ENCODE measurements at regions not wholly inside any gene's neighbourhood (a gene's known extent, or its start where the extent isn't known, plus 50 kb on each side); places are given as distances from the start of the nearest gene placed in this dataset.
"Not testable (repeated sequence)": the region's sequence is repeated elsewhere in the genome, so short reads cannot be mapped to it uniquely, and the experiment has no call there.

DNA sequence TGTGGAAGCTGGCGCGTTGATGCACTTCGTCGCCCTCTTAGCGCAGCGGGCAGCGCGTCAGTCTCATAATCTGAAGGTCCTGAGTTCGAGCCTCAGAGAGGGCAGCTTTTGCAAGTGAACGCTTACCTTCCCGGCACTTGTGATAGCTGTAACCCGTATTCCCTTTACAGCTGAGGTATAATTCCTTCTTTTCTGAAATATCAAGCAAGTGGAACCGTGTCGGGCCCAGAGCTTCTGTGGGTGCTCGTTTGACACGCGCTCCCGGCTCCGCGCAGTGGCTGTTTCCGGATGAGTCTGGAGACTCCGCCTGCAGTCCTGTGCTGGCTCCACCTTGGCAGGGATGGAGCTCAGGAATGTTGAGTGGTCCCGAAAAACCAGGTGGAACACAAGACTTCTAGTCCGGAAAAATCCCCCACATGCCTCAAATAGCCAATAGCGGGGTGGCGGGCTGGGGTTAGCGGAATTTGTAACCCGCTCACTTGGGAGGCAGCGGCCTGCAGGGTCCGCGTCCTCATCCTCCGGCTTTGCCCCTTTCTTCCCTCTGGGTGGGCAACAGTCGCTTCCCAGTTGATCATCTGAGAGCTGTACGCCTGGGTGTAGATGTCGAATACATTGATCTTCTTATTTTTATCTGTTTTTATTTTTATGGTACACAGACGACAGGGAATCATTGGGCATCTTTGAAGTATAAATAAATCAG, 106.8 kb upstream of the ZNF322 start:
- intact Hi-C loops (cut with DNase I; ENCODE audit: low total_unique reads); in situ Hi-C loops (cut with MboI; ENCODE audit: low pct_ligation_motif_present in 1 of 4, low pct_unique_long_range_greater_than_20kb in 1 of 4, low sequenced_read_pairs in 3 of 4); H3K9me3 ChIP-seq; H3K36me3 ChIP-seq; H3K27me3 ChIP-seq; DNase-seq; H3K4me1 ChIP-seq; H3K27ac ChIP-seq; H3K4me3 ChIP-seq: not testable (repeated sequence)
- no CpG with 5 or more reads among the region's 36 CpGs for WGBS, 2 donors (ENCODE audit: low coverage in 1 of 2)

DNA sequence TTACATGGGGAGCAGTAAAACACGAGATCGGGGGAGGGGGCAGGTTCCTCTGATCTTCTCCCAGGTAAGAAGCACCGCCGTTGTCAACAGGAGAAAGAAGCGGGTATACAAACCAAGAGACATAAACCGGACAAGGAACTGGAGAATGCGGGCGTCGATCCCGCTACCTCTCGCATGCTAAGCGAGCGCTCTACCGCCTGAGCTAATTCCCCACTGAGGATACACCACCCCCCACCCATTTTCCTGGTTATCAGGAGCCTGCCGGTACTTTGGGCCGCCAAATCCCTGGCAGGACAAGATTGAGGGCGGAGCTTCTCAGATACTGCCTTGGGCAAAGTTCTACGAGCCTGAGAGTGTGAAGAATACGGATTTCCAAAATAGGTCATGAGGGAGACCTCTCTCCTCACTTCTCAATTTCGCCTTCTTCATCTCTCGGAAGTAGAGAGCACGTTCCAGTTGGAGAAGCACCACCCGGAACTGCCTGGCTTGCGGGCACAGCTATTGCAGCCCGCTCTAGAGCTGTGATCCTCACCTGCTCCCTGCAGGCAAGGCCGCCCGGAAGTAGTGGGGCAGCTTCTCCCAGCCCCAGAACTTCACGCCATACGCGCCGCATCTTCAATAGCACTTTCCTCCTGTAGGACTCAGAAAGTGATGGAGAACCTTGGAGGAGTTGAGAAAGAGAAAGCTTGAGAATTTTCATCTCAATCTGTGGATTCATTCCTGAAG, 111.6 kb upstream of the ZNF322 start:
- H3K36me3 ChIP-seq; intact Hi-C loops (cut with DNase I; ENCODE audit: low total_unique reads); H3K27me3 ChIP-seq; in situ Hi-C loops (cut with MboI; ENCODE audit: low pct_ligation_motif_present in 1 of 4, low pct_unique_long_range_greater_than_20kb in 1 of 4, low sequenced_read_pairs in 3 of 4); H3K4me1 ChIP-seq; H3K9me3 ChIP-seq; DNase-seq; H3K4me3 ChIP-seq; H3K27ac ChIP-seq: not testable (repeated sequence)
- WGBS, 2 donors (ENCODE audit: low coverage in 1 of 2), result no CpG with 5 or more reads among the region's 31 CpGs

DNA sequence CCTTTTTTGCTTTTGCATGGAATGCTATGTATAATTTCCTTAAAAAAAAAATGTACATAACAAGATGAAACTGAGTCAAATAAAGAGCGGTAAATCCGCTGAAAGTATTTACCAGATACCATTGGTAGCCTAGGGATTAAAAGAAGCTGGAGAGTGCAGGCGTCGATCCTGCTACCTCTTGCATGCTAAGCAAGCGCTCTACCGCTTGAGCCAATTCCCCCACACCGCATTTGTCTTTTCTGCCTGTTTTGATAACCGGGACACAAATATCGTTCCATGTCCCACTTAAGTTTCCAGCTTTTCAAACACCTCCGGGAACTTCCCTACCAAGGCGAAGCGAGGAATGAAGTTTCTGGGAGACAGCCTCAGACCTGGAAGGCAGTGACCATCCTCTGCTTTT, 113.9 kb upstream of the ZNF322 start:
- H3K4me3 ChIP-seq; in situ Hi-C loops (cut with MboI; ENCODE audit: low pct_ligation_motif_present in 1 of 4, low pct_unique_long_range_greater_than_20kb in 1 of 4, low sequenced_read_pairs in 3 of 4); H3K36me3 ChIP-seq; H3K4me1 ChIP-seq; H3K9me3 ChIP-seq; intact Hi-C loops (cut with DNase I; ENCODE audit: low total_unique reads); DNase-seq; H3K27ac ChIP-seq; H3K27me3 ChIP-seq: not testable (repeated sequence)
- WGBS, 2 donors (ENCODE audit: low coverage in 1 of 2), result no CpG with 5 or more reads among the region's 12 CpGs

DNA sequence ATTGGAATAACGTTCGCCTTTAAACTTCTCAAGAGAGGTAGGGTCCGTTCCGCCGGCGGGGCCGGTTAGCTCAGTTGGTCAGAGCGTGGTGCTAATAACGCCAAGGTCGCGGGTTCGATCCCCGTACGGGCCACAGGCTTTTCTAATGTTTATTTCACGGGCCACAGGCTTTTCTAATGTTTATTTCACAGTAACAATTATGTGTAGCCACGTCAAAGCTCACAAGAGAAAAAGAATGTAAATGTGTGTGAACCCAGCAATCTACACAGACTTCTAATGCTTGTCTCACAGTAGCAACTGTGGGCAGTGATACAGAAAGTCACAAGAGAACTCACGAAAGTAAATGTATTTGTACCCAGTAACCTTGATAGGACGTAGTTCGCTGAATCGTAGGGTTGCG, 121.0 kb upstream of the ZNF322 start:
- H3K27me3 ChIP-seq; in situ Hi-C loops (cut with MboI; ENCODE audit: low pct_ligation_motif_present in 1 of 4, low pct_unique_long_range_greater_than_20kb in 1 of 4, low sequenced_read_pairs in 3 of 4); H3K4me3 ChIP-seq; H3K27ac ChIP-seq; H3K9me3 ChIP-seq; H3K4me1 ChIP-seq; intact Hi-C loops (cut with DNase I; ENCODE audit: low total_unique reads); H3K36me3 ChIP-seq; DNase-seq: not testable (repeated sequence)
- no CpG with 5 or more reads among the region's 21 CpGs for WGBS, 2 donors (ENCODE audit: low coverage in 1 of 2)

DNA sequence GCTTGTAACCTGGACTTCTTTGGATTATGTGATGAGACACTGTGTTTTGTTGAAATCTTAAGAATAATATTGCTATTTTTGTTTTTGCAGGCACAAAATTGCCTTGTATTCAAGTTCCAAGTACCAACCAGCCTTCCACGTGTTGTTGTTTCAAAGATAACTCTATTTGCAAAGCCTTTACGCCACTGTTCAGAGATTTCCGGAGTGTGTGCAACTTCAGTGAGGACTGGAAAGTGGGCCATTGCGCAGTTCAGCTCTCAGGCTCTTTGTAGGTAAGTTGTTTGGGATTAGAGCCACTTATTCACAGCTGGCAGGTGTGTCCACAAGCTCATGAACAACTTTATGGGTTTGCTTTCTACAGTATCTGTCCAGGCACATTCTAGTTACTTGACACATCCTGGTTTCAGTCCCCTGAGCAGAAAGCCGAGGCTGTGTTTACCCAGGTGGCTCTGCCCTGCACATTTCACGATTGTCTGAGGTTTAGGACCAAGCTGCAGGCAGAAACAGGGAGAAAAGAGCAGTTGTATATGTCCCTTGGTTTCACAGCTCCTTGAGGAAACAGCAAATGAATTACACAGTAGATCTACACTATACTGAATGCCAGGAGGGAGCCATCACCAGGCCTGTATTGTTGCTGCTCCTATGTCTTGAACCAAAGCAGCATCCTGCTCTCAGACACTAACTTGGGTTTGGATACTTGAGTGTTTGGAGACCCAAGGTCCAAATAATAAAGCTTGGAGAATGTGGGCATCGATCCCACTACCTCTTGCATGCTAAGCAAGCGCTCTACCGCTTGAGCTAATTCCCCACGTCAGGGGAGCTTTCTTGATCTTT, 136.1 kb upstream of the ZNF322 start:
- H3K27me3 ChIP-seq; in situ Hi-C loops (cut with MboI; ENCODE audit: low pct_ligation_motif_present in 1 of 4, low pct_unique_long_range_greater_than_20kb in 1 of 4, low sequenced_read_pairs in 3 of 4); H3K36me3 ChIP-seq; H3K27ac ChIP-seq; H3K4me3 ChIP-seq; DNase-seq; H3K9me3 ChIP-seq; intact Hi-C loops (cut with DNase I; ENCODE audit: low total_unique reads); H3K4me1 ChIP-seq: not testable (repeated sequence)
- WGBS, 2 donors (ENCODE audit: low coverage in 1 of 2), result no CpG with 5 or more reads among the region's 10 CpGs

DNA sequence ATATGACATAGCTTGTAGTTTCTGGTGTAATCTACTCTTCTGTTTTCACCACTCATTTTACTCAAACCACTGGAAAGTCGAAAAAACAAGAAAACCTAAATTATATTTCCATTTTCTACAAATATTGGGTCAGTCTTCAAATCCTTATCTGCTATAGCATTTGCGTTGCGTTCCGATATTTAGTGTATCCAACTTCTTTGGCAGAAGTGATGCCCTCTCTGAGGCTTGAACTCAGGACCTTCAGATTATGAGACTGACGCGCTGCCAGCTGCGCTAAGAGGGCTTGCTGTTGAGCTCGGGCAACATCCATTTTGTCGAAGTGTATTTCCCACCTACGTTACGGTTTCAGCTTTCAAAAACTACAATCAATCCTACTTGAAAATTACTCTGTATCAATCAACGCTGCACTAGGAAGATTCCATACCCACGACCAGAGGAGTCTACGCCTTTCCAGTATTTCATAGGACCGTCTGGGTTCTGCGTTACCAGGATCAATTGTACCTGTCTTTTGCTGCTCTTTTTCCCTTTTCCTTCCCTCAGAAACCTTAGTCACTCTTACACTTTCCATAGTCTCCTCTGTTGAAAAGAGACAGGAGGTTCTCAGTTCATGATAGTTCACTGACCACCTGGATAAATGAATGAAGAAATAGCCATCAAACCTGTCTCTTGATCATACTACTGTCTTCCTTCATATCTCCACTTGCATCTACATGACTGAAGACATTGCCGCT, 140.5 kb upstream of the ZNF322 start:
- H3K27ac ChIP-seq; in situ Hi-C loops (cut with MboI; ENCODE audit: low pct_ligation_motif_present in 1 of 4, low pct_unique_long_range_greater_than_20kb in 1 of 4, low sequenced_read_pairs in 3 of 4); H3K4me1 ChIP-seq; H3K27me3 ChIP-seq; H3K9me3 ChIP-seq; H3K4me3 ChIP-seq; H3K36me3 ChIP-seq; intact Hi-C loops (cut with DNase I; ENCODE audit: low total_unique reads); DNase-seq: not testable (repeated sequence)
- WGBS, 2 donors (ENCODE audit: low coverage in 1 of 2), result no CpG with 5 or more reads among the region's 17 CpGs

DNA sequence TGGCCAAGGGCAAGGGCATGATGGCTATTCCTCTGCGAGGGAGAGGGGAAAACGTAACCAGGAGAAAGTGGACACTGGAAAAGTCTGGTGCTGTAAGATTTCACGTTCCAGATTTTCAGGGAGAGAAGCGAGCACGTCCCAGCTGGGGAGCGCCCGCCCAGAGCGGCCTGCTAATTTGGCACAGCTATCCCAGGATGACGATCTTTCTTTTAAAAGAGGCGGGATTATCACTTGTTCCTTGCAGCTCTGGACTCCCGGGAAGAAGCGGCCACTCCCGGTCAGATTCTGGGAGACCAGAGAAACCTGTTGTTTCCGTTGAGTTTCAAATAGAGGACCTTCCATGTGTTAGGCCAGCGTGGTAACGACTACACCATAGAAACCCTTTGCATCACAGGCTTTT, 144.2 kb upstream of the ZNF322 start:
- H3K27ac ChIP-seq; H3K4me1 ChIP-seq; H3K27me3 ChIP-seq; DNase-seq; H3K36me3 ChIP-seq; intact Hi-C loops (cut with DNase I; ENCODE audit: low total_unique reads); H3K4me3 ChIP-seq; in situ Hi-C loops (cut with MboI; ENCODE audit: low pct_ligation_motif_present in 1 of 4, low pct_unique_long_range_greater_than_20kb in 1 of 4, low sequenced_read_pairs in 3 of 4); H3K9me3 ChIP-seq: not testable (repeated sequence)
- WGBS, 2 donors (ENCODE audit: low coverage in 1 of 2), result no CpG with 5 or more reads among the region's 16 CpGs

DNA sequence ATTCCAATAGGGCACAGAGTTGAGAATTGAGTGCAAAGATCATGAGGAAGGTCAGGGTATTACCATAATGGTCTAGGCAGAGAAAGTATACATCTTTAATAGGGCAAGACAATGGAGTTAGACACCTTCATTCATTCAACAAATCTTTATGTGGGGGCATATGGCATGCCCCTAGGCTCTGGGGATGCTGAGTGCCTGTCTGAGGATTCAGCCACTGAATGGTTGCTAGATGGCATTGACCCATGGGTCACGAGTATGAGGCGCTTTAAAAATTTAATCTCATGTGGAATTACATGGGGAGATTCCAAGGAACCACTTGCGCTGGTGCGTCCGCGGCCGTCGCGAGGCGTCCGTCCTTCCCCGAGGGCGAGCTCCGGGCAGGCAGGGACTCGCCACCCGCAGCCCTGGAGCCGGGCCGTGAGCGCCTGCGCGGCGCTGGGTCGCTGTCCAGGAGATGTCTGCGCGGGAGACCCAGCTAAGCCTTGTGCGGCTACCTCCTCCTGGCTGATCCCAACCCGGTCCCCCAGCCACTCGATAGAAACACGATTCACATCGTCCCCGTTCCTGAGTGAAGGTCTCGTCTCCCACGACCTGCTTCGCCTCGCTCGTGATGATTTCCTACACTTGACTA, 152.1 kb upstream of the ZNF322 start:
- H3K4me1 ChIP-seq; H3K36me3 ChIP-seq; H3K27ac ChIP-seq; H3K4me3 ChIP-seq; H3K9me3 ChIP-seq; in situ Hi-C loops (cut with MboI; ENCODE audit: low pct_ligation_motif_present in 1 of 4, low pct_unique_long_range_greater_than_20kb in 1 of 4, low sequenced_read_pairs in 3 of 4); intact Hi-C loops (cut with DNase I; ENCODE audit: low total_unique reads); DNase-seq; H3K27me3 ChIP-seq: not testable (repeated sequence)
- WGBS, 2 donors (ENCODE audit: low coverage in 1 of 2), result no CpG with 5 or more reads among the region's 36 CpGs

DNA sequence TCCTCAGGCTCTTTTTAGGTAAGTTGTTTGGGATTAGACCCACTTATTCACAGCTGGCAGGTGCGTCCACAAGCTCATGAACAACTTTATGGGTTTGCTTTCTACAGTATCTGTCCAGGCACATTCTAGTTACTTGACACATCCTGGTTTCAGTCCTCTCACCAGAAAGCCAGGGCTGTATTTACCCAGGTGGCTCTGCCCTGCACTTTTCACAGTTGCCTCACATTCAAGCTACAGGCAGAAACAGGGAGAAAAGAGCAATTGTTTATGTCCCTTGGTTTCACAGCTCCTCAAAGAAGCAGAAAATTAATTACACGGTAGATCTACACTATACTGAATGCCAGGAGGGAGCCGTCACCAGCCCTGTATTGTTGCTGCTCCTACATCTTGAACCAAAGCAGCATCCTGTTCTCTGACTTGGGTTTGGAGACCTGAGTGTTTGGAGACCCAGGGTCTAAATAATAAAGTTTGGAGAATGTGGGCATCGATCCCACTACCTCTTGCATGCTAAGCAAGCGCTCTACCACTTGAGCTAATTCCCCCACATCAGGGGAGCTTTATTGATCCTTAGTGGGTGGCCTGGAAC, 159.2 kb upstream of the ZNF322 start:
- H3K9me3 ChIP-seq; DNase-seq; H3K36me3 ChIP-seq; H3K4me1 ChIP-seq; H3K27ac ChIP-seq; H3K4me3 ChIP-seq; H3K27me3 ChIP-seq; intact Hi-C loops (cut with DNase I; ENCODE audit: low total_unique reads); in situ Hi-C loops (cut with MboI; ENCODE audit: low pct_ligation_motif_present in 1 of 4, low pct_unique_long_range_greater_than_20kb in 1 of 4, low sequenced_read_pairs in 3 of 4): not testable (repeated sequence)
- no CpG with 5 or more reads among the region's 5 CpGs for WGBS, 2 donors (ENCODE audit: low coverage in 1 of 2)

DNA sequence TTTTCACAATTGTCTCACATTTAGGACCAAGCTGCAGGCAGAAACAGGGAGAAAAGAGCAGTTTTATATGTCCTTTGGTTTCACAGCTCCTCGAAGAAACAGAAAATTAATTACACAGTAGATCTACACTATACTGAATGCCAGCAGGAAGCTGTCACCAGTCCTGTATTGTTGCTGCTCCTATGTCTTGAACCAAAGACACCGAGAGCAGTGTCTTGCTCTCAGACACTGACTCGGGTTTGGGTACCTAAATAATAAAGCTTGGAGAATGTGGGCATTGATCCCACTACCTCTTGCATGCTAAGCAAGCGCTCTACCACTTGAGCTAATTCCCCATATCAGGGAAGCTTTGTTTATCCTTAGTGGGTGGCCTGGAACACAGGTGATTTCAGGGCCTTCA, 168.4 kb upstream of the ZNF322 start:
- H3K36me3 ChIP-seq; in situ Hi-C loops (cut with MboI; ENCODE audit: low pct_ligation_motif_present in 1 of 4, low pct_unique_long_range_greater_than_20kb in 1 of 4, low sequenced_read_pairs in 3 of 4); intact Hi-C loops (cut with DNase I; ENCODE audit: low total_unique reads); H3K27ac ChIP-seq; DNase-seq; H3K4me3 ChIP-seq; H3K9me3 ChIP-seq; H3K27me3 ChIP-seq; H3K4me1 ChIP-seq: not testable (repeated sequence)
- WGBS, 2 donors (ENCODE audit: low coverage in 1 of 2), result no CpG with 5 or more reads among the region's 4 CpGs

Measured in transverse colon (tissue), 4 donors.